GM23248 (cell line): ENCODE measurements at regions not wholly inside any gene's neighbourhood (a gene's known extent, or its start where the extent isn't known, plus 50 kb on each side); places are given as distances from the start of the nearest gene placed in this dataset.

ENCODE experiments used
- EZH2 ChIP-seq: fragments of 200-600 bp; sonication (generic); IDR thresholded peaks from 2 replicates; pipeline ENCODE4 v1.6.1; 2018; ENCODE audit warnings: antibody characterized with exemption, mild to moderate bottlenecking; ENCODE audit not compliant: insufficient read depth, poor library complexity, severe bottlenecking
- EZH2phosphoT487 ChIP-seq: fragments of 200-600 bp; sonication (generic); IDR thresholded peaks from 2 replicates; pipeline ENCODE4 v1.6.1; 2018; ENCODE audit warnings: antibody characterized with exemption, moderate library complexity, mild to moderate bottlenecking, low read depth; ENCODE audit not compliant: insufficient read depth

- TF ChIP-seq EZH2 (no peak), EZH2phosphoT487 (no peak)
These were observed 61.5 kb upstream of the PLEKHG7 start for GRCh38 chr12:92641291-92641690.
